ENCODE measurements at regions not wholly inside any gene's neighbourhood (a gene's known extent, or its start where the extent isn't known, plus 50 kb on each side); places are given as distances from the start of the nearest gene placed in this dataset.

GRCh38 chr11:122046438-122046837 lies 69.6 kb downstream of the BLID start:
- TF ChIP-seq YY1 (IDR thresholded peaks at IDR 0.05; ENCODE audit: low read depth) (no peak), NFIC (IDR thresholded peaks at IDR 0.05) (no peak), FOXM1 (IDR thresholded peaks at IDR 0.05; ENCODE audit: borderline replicate concordance, low read depth) (no peak), USF1 (IDR thresholded peaks at IDR 0.05) (no peak), CEBPB (IDR thresholded peaks at IDR 0.05) (no peak), TAF1 (IDR thresholded peaks at IDR 0.05; ENCODE audit: low read depth) (no peak), TCF12 (IDR thresholded peaks at IDR 0.05; ENCODE audit: low read depth) (no peak), REST (IDR thresholded peaks at IDR 0.05; ENCODE audit: low read depth) (no peak), MAX (IDR thresholded peaks at IDR 0.05) (no peak), RAD21 (IDR thresholded peaks at IDR 0.05; ENCODE audit: low read depth) (no peak), EGR1 (IDR thresholded peaks at IDR 0.05) (no peak), TEAD4 (IDR thresholded peaks at IDR 0.05) (no peak), CREB1 (IDR thresholded peaks at IDR 0.05; ENCODE audit: low read depth) (no peak), EP300 (IDR thresholded peaks at IDR 0.05; ENCODE audit: borderline replicate concordance) (no peak)

GRCh38 chr11:122045181-122045586 lies 70.8 kb downstream of the BLID start:
- TF ChIP-seq MAX (IDR thresholded peaks at IDR 0.05): no peak

GRCh38 chr11:122044086-122044485 lies 71.9 kb downstream of the BLID start:
- TF ChIP-seq MAX (IDR thresholded peaks at IDR 0.05): no peak

GRCh38 chr11:122042981-122043380 lies 73.0 kb downstream of the BLID start:
- TF ChIP-seq CREB1 (IDR thresholded peaks at IDR 0.05; ENCODE audit: low read depth) (no peak), ZBTB7A (IDR thresholded peaks at IDR 0.05; ENCODE audit: low read depth) (no peak), TAF1 (IDR thresholded peaks at IDR 0.05; ENCODE audit: low read depth) (no peak), TCF12 (IDR thresholded peaks at IDR 0.05; ENCODE audit: low read depth) (no peak), REST (IDR thresholded peaks at IDR 0.05; ENCODE audit: low read depth) (no peak), RAD21 (IDR thresholded peaks at IDR 0.05; ENCODE audit: low read depth) (no peak), TEAD4 (IDR thresholded peaks at IDR 0.05) (no peak), FOXM1 (IDR thresholded peaks at IDR 0.05; ENCODE audit: borderline replicate concordance, low read depth) (no peak), EGR1 (IDR thresholded peaks at IDR 0.05) (no peak), YY1 (IDR thresholded peaks at IDR 0.05; ENCODE audit: low read depth) (no peak), CEBPB (IDR thresholded peaks at IDR 0.05) (no peak), EP300 (IDR thresholded peaks at IDR 0.05; ENCODE audit: borderline replicate concordance) (no peak), NFIC (IDR thresholded peaks at IDR 0.05) (no peak)

- no peak for TF ChIP-seq EP300 (IDR thresholded peaks at IDR 0.05; ENCODE audit: borderline replicate concordance)
- no peak for TF ChIP-seq RAD21 (IDR thresholded peaks at IDR 0.05; ENCODE audit: low read depth)
- no peak for TF ChIP-seq USF1 (IDR thresholded peaks at IDR 0.05)
- TF ChIP-seq TEAD4 (IDR thresholded peaks at IDR 0.05): no peak
- no peak for TF ChIP-seq TAF1 (IDR thresholded peaks at IDR 0.05; ENCODE audit: low read depth)
- no peak for TF ChIP-seq REST (IDR thresholded peaks at IDR 0.05; ENCODE audit: low read depth)
- TF ChIP-seq ZBTB7A (IDR thresholded peaks at IDR 0.05; ENCODE audit: low read depth): no peak
- TF ChIP-seq CEBPB (IDR thresholded peaks at IDR 0.05): no peak
- no peak for TF ChIP-seq EGR1 (IDR thresholded peaks at IDR 0.05)
- no peak for TF ChIP-seq YY1 (IDR thresholded peaks at IDR 0.05; ENCODE audit: low read depth)
- TF ChIP-seq FOXM1 (IDR thresholded peaks at IDR 0.05; ENCODE audit: borderline replicate concordance, low read depth): no peak
- no peak for TF ChIP-seq CREB1 (IDR thresholded peaks at IDR 0.05; ENCODE audit: low read depth)
- TF ChIP-seq MAX (IDR thresholded peaks at IDR 0.05): no peak
- no peak for TF ChIP-seq NFIC (IDR thresholded peaks at IDR 0.05)
- no peak for TF ChIP-seq TCF12 (IDR thresholded peaks at IDR 0.05; ENCODE audit: low read depth)
Measured at GRCh38 chr11:122040464-122040863, 75.6 kb downstream of the BLID start.
